B cell (primary cell): ENCODE measurements at regions not wholly inside any gene's neighbourhood (a gene's known extent, or its start where the extent isn't known, plus 50 kb on each side); places are given as distances from the start of the nearest gene placed in this dataset.

Experiments
- ATAC-seq: fragments of 200-7000 bp; cut with Tn5 transposase; one replicate; pipeline ENCODE4 v1.10.0; 2021; ENCODE audit warnings: low read depth, mild to moderate bottlenecking, moderate number of reproducible peaks, moderate library complexity
- CTCF ChIA-PET: fragments of 350-600 bp; sonication (Branson Sonifier 250); formaldehyde crosslinking; loops from one replicate; lab custom pipeline; 2021; ENCODE audit warnings: antibody characterized with exemption, inconsistent platforms; lab: Charles Lee
- POLR2A ChIA-PET: fragments of 350-600 bp; sonication (Branson Sonifier 250); formaldehyde crosslinking; loops from one replicate; lab custom pipeline; 2021; ENCODE audit warnings: antibody characterized with exemption; lab: Charles Lee
- DNase-seq: peaks from one replicate; pipeline ENCODE4 v3.0.0; 2013
- H2AFZ ChIP-seq: 2 replicates; pipeline ENCODE4 v1.6.1; 2012; ENCODE audit warnings: mild to moderate bottlenecking, low read depth, low read length; ENCODE audit not compliant: insufficient read depth, poor library complexity, severe bottlenecking
- H3K27ac ChIP-seq, 2 donors: 1 replicate in 1 of 2; 2 replicates in 1 of 2; pipeline ENCODE4 v1.5.1; 2012 to 2013; ENCODE audit warnings: low read length in 2 of 2, mild to moderate bottlenecking in 2 of 2, moderate library complexity in 1 of 2
- H3K27me3 ChIP-seq, 4 experiments: fragments of 200-600 bp in 1 of 4; sonication (generic) in 1 of 4; replicated peaks in 1 of 4; 1 replicate in 2 of 4; 2 replicates in 2 of 4; pipeline versions ENCODE4 v1.6.1 to v1.7.0; 2013 to 2016; ENCODE audit warnings: low read length in 3 of 4, mild to moderate bottlenecking in 2 of 4, mixed read lengths in 1 of 4, moderate library complexity in 1 of 4; ENCODE audit not compliant: insufficient read depth in 4 of 4, control insufficient read depth in 3 of 4; ENCODE audit errors: control extremely low read depth in 1 of 4
- H3K36me3 ChIP-seq, 2 experiments: replicated peaks in 1 of 2; 1 replicate in 1 of 2; 2 replicates in 1 of 2; pipeline versions ENCODE4 v1.6.1 to v1.7.1; 2013; ENCODE audit warnings: low read length in 1 of 2; ENCODE audit not compliant: insufficient read depth in 2 of 2, control insufficient read depth in 1 of 2; ENCODE audit errors: control extremely low read depth in 1 of 2, extremely low read depth in 1 of 2
- H3K4me1 ChIP-seq, 2 donors: fragments of 200-600 bp in 1 of 2; sonication (generic) in 1 of 2; 1 replicate in 1 of 2; 2 replicates in 1 of 2; pipeline versions ENCODE4 v1.5.1 to v1.6.1; 2013 to 2017; ENCODE audit warnings: low read length in 2 of 2; ENCODE audit not compliant: control insufficient read depth in 2 of 2, insufficient read depth in 2 of 2
- H3K4me2 ChIP-seq: replicated peaks from 2 replicates; pipeline ENCODE3; 2012; ENCODE audit warnings: mild to moderate bottlenecking, low read depth, low read length; ENCODE audit not compliant: poor library complexity, severe bottlenecking
- H3K4me3 ChIP-seq, 5 experiments: fragments of 200-600 bp in 1 of 5; sonication (generic) in 1 of 5; 1 replicate in 3 of 5; 2 replicates in 2 of 5; pipeline versions ENCODE4 v1.5.1 to v1.7.0; 2011 to 2016; ENCODE audit warnings: low read length in 4 of 5, mild to moderate bottlenecking in 4 of 5, low read depth in 2 of 5, control low read depth in 1 of 5, moderate library complexity in 1 of 5; ENCODE audit not compliant: insufficient read depth in 1 of 5; ENCODE audit errors: control extremely low read depth in 1 of 5, extremely low read depth in 1 of 5
- H3K79me2 ChIP-seq: fragments of 200-600 bp; sonication (generic); one replicate; pipeline ENCODE4 v1.6.0; 2016; ENCODE audit warnings: low read length; ENCODE audit not compliant: control insufficient read depth, insufficient read depth
- H3K9ac ChIP-seq: fragments of 200-600 bp; sonication (generic); 2 replicates; pipeline ENCODE4 v1.6.1; 2017; ENCODE audit warnings: mild to moderate bottlenecking, low read length, moderate library complexity
- H3K9me3 ChIP-seq, 3 donors: one replicate each; pipeline versions ENCODE4 v1.6.1 to v1.7.1; 2013; ENCODE audit warnings: low read length in 2 of 3; ENCODE audit not compliant: control insufficient read depth in 2 of 3, insufficient read depth in 1 of 3; ENCODE audit errors: control extremely low read depth in 1 of 3
- H4K20me1 ChIP-seq: 2 replicates; pipeline ENCODE4 v1.6.0; 2012; ENCODE audit warnings: mild to moderate bottlenecking, low read length; ENCODE audit not compliant: insufficient read depth, control insufficient read depth, poor library complexity, severe bottlenecking
- H3K27ac Mint-ChIP-seq: one replicate; pipeline ENCODE4 v1.8.0; 2021; ENCODE audit warnings: mixed read lengths
- H3K27me3 Mint-ChIP-seq: one replicate; pipeline ENCODE4 v1.8.0; 2021; ENCODE audit warnings: mixed read lengths
- H3K4me1 Mint-ChIP-seq: one replicate; pipeline ENCODE4 v1.8.0; 2021; ENCODE audit warnings: mixed read lengths
- H3K4me3 Mint-ChIP-seq: one replicate; pipeline ENCODE4 v1.8.0; 2021; ENCODE audit warnings: mixed read lengths
- H3K9me3 Mint-ChIP-seq: one replicate; pipeline ENCODE4 v1.8.0; 2022; ENCODE audit warnings: mixed read lengths; ENCODE audit not compliant: insufficient read depth
- EZH2 ChIP-seq: IDR thresholded peaks from 2 replicates; pipeline ENCODE4 v1.6.1; 2012; ENCODE audit warnings: borderline replicate concordance, low read depth, mild to moderate bottlenecking, moderate library complexity, low read length; ENCODE audit not compliant: insufficient read depth, poor library complexity, severe bottlenecking
- WGBS: methylation state at CpG from one replicate; pipeline ENCODE4 v1.1.5; 2013; ENCODE audit warnings: missing lambda C conversion rate; ENCODE audit not compliant: insufficient coverage; 5-methylcytosine and 5-hydroxymethylcytosine counted together
- intact Hi-C: fragments of 100-400 bp; cut with micrococcal nuclease; formaldehyde crosslinking; loops from one replicate; pipeline ENCODE4 v1.10.0; 2022
- TF ChIP-seq, protein P1 (sequence below): fragments of 200-600 bp; IDR thresholded peaks from one replicate; pipeline ENCODE4 v1.8.0; 2022; ENCODE audit warnings: antibody characterized with exemption, mild to moderate bottlenecking

DNA sequence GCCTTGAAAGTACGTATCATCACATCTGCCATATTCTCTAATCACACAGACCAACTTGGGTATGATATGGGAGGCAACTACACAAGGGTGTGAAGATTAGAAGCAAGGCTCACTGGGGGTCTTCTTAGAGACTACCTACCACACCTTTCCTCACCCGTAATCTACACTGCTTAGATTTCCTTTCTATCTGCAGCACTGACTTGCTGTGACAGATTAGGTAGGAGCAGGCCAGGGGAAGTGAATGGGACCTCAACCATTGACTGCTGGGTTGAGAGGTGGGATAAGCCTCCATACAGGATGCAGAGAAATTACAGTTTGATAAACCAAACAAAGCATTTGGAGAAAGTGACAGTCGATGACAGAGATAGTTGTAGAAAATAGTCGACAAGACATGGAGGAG, 119.0 kb upstream of the SERPINE2 start:
- Histone ChIP-seq H3K79me2 (no peaks in the 10 kb centered on the region), H3K27me3 (no peaks in the 10 kb centered on the region), H3K27ac (no peak overlapping the region), H3K9me3 (peaks cover 0 to 4% (median 0%) of the 10 kb centered on the region in 3 donors), H3K9ac (no peak overlapping the region), H3K4me1 (no peaks in the 10 kb centered on the region), H3K4me2 (no peak overlapping the region), H3K36me3 (no peaks in the 10 kb centered on the region), H2AFZ (no peak overlapping the region), H4K20me1 (no peaks in the 10 kb centered on the region), H3K4me3 (no peak overlapping the region)
- ChIA-PET CTCF (no interaction called here), POLR2A (no interaction called here)
- TF ChIP-seq EZH2: no peak
- 92% methylated on average over 2 of the region's 4 CpGs for WGBS
- Mint-ChIP-seq H3K4me3 (no peak overlapping the region), H3K27ac (no peak overlapping the region), H3K4me1 (no peaks in the 10 kb centered on the region), H3K9me3 (no peaks in the 10 kb centered on the region), H3K27me3 (peaks cover 19% of the 10 kb centered on the region)
- no peak for DNase-seq
- intact Hi-C loops: no loop called here
- ATAC-seq: no peak

DNA sequence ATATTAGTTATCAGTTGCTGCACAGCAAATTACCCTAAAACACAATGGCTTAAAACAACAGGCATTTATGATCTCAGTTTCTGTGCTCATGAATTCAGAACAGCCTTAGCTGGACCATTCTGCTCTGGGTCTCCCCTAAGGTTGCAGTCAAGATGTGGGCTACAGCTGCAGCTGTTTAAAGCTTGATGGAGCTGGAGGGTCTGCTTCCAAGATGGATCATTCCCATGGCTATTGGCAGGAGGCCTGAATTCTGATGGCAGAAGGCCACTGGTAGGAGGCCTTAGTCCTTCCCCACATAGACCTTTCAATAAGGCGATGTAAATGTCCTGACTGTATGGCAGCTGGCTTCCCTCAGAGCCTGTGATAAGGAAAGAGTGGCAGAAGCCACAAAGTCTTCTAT, 118.6 kb upstream of the SERPINE2 start:
- no peak for TF ChIP-seq EZH2
- TF ChIP-seq, protein P1, sequence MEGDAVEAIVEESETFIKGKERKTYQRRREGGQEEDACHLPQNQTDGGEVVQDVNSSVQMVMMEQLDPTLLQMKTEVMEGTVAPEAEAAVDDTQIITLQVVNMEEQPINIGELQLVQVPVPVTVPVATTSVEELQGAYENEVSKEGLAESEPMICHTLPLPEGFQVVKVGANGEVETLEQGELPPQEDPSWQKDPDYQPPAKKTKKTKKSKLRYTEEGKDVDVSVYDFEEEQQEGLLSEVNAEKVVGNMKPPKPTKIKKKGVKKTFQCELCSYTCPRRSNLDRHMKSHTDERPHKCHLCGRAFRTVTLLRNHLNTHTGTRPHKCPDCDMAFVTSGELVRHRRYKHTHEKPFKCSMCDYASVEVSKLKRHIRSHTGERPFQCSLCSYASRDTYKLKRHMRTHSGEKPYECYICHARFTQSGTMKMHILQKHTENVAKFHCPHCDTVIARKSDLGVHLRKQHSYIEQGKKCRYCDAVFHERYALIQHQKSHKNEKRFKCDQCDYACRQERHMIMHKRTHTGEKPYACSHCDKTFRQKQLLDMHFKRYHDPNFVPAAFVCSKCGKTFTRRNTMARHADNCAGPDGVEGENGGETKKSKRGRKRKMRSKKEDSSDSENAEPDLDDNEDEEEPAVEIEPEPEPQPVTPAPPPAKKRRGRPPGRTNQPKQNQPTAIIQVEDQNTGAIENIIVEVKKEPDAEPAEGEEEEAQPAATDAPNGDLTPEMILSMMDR: no peak
- Histone ChIP-seq H3K79me2 (no peaks in the 10 kb centered on the region), H3K4me1 (no peaks in the 10 kb centered on the region), H4K20me1 (no peaks in the 10 kb centered on the region), H3K9me3 (peaks cover 0 to 4% (median 0%) of the 10 kb centered on the region in 3 donors), H3K4me2 (no peak overlapping the region), H3K27me3 (no peaks in the 10 kb centered on the region), H3K4me3 (no peak overlapping the region), H2AFZ (no peak overlapping the region), H3K36me3 (no peaks in the 10 kb centered on the region), H3K9ac (no peak overlapping the region), H3K27ac (no peak overlapping the region)
- ChIA-PET POLR2A (no interaction called here), CTCF (no interaction called here)
- ATAC-seq (no peak), DNase-seq (no peak)
- no peak overlapping the region for H3K4me3 Mint-ChIP-seq
- H3K4me1 Mint-ChIP-seq: no peaks in the 10 kb centered on the region
- H3K9me3 Mint-ChIP-seq: no peaks in the 10 kb centered on the region
- no peak overlapping the region for H3K27ac Mint-ChIP-seq
- peaks cover 19% of the 10 kb centered on the region for H3K27me3 Mint-ChIP-seq
- intact Hi-C loops: no loop called here
- WGBS: no CpG with 5 or more reads among the region's 1 CpG
